A549 (cell line): ENCODE measurements at regions not wholly inside any gene's neighbourhood (a gene's known extent, or its start where the extent isn't known, plus 50 kb on each side); places are given as distances from the start of the nearest gene placed in this dataset.

Experiments
- ATAC-seq, 2 experiments: fragments of 200-7000 bp in 1 of 2; fragments of >200 bp in 1 of 2; cut with Nextera tagmentation in 1 of 2; cut with Tn5 transposase in 1 of 2; 3 replicates each; pipeline versions ENCODE4 v1.8.0 to v1.9.1; 2018 to 2020; ENCODE audit warnings: mild to moderate bottlenecking in 1 of 2, moderate library complexity in 1 of 2
- CTCF ChIA-PET: fragments of 300-600 bp; sonication (Branson Sonifier 250); formaldehyde crosslinking; extraction: SDS; loops from one replicate; lab custom pipeline; 2021; ENCODE audit warnings: antibody characterized with exemption, inconsistent platforms; lab: Yijun Ruan, JAX
- POLR2A ChIA-PET: fragments of 350-600 bp; formaldehyde crosslinking; extraction: SDS; loops from one replicate; lab custom pipeline; 2021; ENCODE audit warnings: antibody characterized with exemption, inconsistent platforms; lab: Yijun Ruan, JAX
- DNase-seq, 2 experiments: peaks; one replicate each; pipeline versions ENCODE4 v3.0.0 to v3.0.0-alpha.2; 2011 to 2016; ENCODE audit warnings: low read depth in 1 of 2, low spot score in 1 of 2
- FAIRE-seq: peaks from 2 replicates; lab custom pipeline; 2011; peaks lifted over from hg19 to GRCh38; lab: Jason Lieb, UNC
- H3K27ac ChIP-seq, 2 experiments: fragments of >200 bp; sonication (Bioruptor Twin); formaldehyde crosslinking; 3 replicates each; pipeline ENCODE4 v1.5.1; 2016 to 2017
- H3K4me1 ChIP-seq: fragments of >200 bp; sonication (Bioruptor Twin); formaldehyde crosslinking; 3 replicates; pipeline ENCODE4 v1.6.1; 2016
- H3K4me2 ChIP-seq: fragments of >200 bp; sonication (Bioruptor Twin); formaldehyde crosslinking; 3 replicates; pipeline ENCODE4 v1.6.1; 2016
- H3K4me3 ChIP-seq: fragments of >200 bp; sonication (Bioruptor Twin); formaldehyde crosslinking; 3 replicates; pipeline ENCODE4 v1.5.1; 2016
- H3K9me3 ChIP-seq: fragments of >200 bp; sonication (Bioruptor Twin); formaldehyde crosslinking; 3 replicates; pipeline ENCODE4 v1.6.1; 2016
- CBX2 ChIP-seq: fragments of 200-600 bp; sonication (generic); IDR thresholded peaks from 2 replicates; pipeline ENCODE4 v1.6.1; 2016; ENCODE audit warnings: low read depth, mild to moderate bottlenecking, borderline replicate concordance
- EHF ChIP-seq: fragments of 250-450 bp; sonication (Bioruptor Pico); IDR thresholded peaks from 2 replicates; pipeline ENCODE4 v1.5.0; 2020; ENCODE audit warnings: mild to moderate bottlenecking
- EHMT2 ChIP-seq: fragments of 200-600 bp; sonication (generic); IDR thresholded peaks from 2 replicates; pipeline ENCODE4 v1.6.1; 2016; ENCODE audit warnings: antibody characterized with exemption, low read depth, mild to moderate bottlenecking, moderate library complexity
- ESRRA ChIP-seq: fragments of 150-350 bp; IDR thresholded peaks from 2 replicates; pipeline ENCODE4 v1.6.1; 2014; ENCODE audit warnings: mild to moderate bottlenecking, low read length, borderline replicate concordance
- FOSB ChIP-seq: fragments of 250-450 bp; sonication (Bioruptor Pico); IDR thresholded peaks from 2 replicates; pipeline ENCODE4 v1.5.0; 2020; ENCODE audit warnings: mild to moderate bottlenecking, moderate library complexity
- FOSL2 ChIP-seq, 2 experiments: fragments of 450-650 bp in 1 of 2; fragments of >200 bp in 1 of 2; sonication (Bioruptor Twin) in 1 of 2; formaldehyde crosslinking; IDR thresholded peaks; 2 replicates each; pipeline versions ENCODE4 v1.5.0 to v1.6.1; 2016 to 2020; ENCODE audit warnings: mild to moderate bottlenecking in 1 of 2, moderate library complexity in 1 of 2
- GATA3 ChIP-seq: IDR thresholded peaks from 2 replicates; pipeline ENCODE4 v1.6.1; 2012; ENCODE audit warnings: borderline replicate concordance
- HEYL ChIP-seq: fragments of 250-450 bp; sonication (Bioruptor Pico); IDR thresholded peaks from 2 replicates; pipeline ENCODE4 v1.8.0; 2021; ENCODE audit warnings: mild to moderate bottlenecking, moderate library complexity
- HOXB13 ChIP-seq: fragments of 250-450 bp; sonication (Bioruptor Pico); IDR thresholded peaks from 2 replicates; pipeline ENCODE4 v1.5.0; 2020; ENCODE audit warnings: low read depth, mild to moderate bottlenecking, moderate library complexity
- HOXB5 ChIP-seq: fragments of 250-450 bp; sonication (Bioruptor Pico); IDR thresholded peaks from 2 replicates; pipeline ENCODE4 v1.5.0; 2020; ENCODE audit warnings: mild to moderate bottlenecking, moderate library complexity
- JUNB ChIP-seq: fragments of >200 bp; sonication (Bioruptor Twin); formaldehyde crosslinking; IDR thresholded peaks from 2 replicates; pipeline ENCODE4 v1.6.1; 2016
- KDM5A ChIP-seq: fragments of 200-600 bp; sonication (generic); IDR thresholded peaks from 2 replicates; pipeline ENCODE4 v1.6.1; 2016; ENCODE audit warnings: antibody characterized with exemption, mild to moderate bottlenecking
- MAFK ChIP-seq: fragments of 450-650 bp; IDR thresholded peaks from 2 replicates; pipeline ENCODE4 v1.6.1; 2014; ENCODE audit not compliant: partially characterized antibody
- MAZ ChIP-seq: fragments of 150-350 bp; IDR thresholded peaks from 2 replicates; pipeline ENCODE4 v1.6.1; 2014; ENCODE audit warnings: antibody characterized with exemption, low read depth, low read length, borderline replicate concordance
- MYC ChIP-seq: IDR thresholded peaks from 2 replicates; pipeline ENCODE4 v1.6.1; 2012; ENCODE audit warnings: mild to moderate bottlenecking, inconsistent platforms, low read length, improper control_type of control experiment, borderline replicate concordance
- NFE2L2 ChIP-seq: fragments of 150-350 bp; conservative IDR thresholded peaks from 2 replicates; pipeline ENCODE4 v1.6.1; 2014; ENCODE audit warnings: low read length
- NR3C1 ChIP-seq: fragments of >200 bp; sonication (Bioruptor Twin); formaldehyde crosslinking; IDR thresholded peaks from 3 replicates; pipeline ENCODE4 v1.6.1; 2017
- RNF2 ChIP-seq: fragments of 200-600 bp; sonication (generic); IDR thresholded peaks from 2 replicates; pipeline ENCODE4 v1.6.1; 2016; ENCODE audit warnings: low read depth, mild to moderate bottlenecking, antibody characterized with exemption, moderate library complexity, borderline replicate concordance
- SREBF2 ChIP-seq: fragments of 450-650 bp; IDR thresholded peaks from 2 replicates; pipeline ENCODE4 v1.6.1; 2014; ENCODE audit warnings: mild to moderate bottlenecking, moderate library complexity
- TFCP2L1 ChIP-seq: fragments of 250-450 bp; sonication (Bioruptor Pico); IDR thresholded peaks from 2 replicates; pipeline ENCODE4 v1.5.0; 2021; ENCODE audit warnings: mild to moderate bottlenecking
- TP53 ChIP-seq: fragments of 250-450 bp; sonication (Bioruptor Pico); IDR thresholded peaks from 2 replicates; pipeline ENCODE4 v1.5.0; 2021; ENCODE audit warnings: mild to moderate bottlenecking, moderate library complexity
- ZFP36 ChIP-seq: fragments of 450-650 bp; IDR thresholded peaks from 2 replicates; pipeline ENCODE4 v1.6.1; 2014; ENCODE audit warnings: borderline replicate concordance; ENCODE audit not compliant: partially characterized antibody
- whole genome bisulfite sequencing: methylation state at CpG from one replicate; pipeline ENCODE4 v1.1.6; 2017; ENCODE audit errors: missing lambda C conversion rate; 5-methylcytosine and 5-hydroxymethylcytosine counted together
- TF ChIP-seq, protein P1 (sequence below): fragments of 250-450 bp; sonication (Bioruptor Pico); IDR thresholded peaks from 2 replicates; pipeline ENCODE4 v1.5.0; 2021; ENCODE audit warnings: mild to moderate bottlenecking, moderate library complexity, borderline replicate concordance
- TF ChIP-seq, protein P2 (sequence below): fragments of >200 bp; sonication (Bioruptor Twin); formaldehyde crosslinking; IDR thresholded peaks from 3 replicates; pipeline ENCODE4 v1.6.1; 2016
- TF ChIP-seq, protein P3 (sequence below): fragments of >200 bp; sonication (Bioruptor Twin); formaldehyde crosslinking; IDR thresholded peaks from 3 replicates; pipeline ENCODE4 v1.5.1; 2016
- TF ChIP-seq, protein P4 (sequence below): fragments of 150-350 bp; IDR thresholded peaks from 2 replicates; pipeline ENCODE4 v1.6.1; 2014; ENCODE audit warnings: low read depth, mild to moderate bottlenecking, low read length

DNA sequence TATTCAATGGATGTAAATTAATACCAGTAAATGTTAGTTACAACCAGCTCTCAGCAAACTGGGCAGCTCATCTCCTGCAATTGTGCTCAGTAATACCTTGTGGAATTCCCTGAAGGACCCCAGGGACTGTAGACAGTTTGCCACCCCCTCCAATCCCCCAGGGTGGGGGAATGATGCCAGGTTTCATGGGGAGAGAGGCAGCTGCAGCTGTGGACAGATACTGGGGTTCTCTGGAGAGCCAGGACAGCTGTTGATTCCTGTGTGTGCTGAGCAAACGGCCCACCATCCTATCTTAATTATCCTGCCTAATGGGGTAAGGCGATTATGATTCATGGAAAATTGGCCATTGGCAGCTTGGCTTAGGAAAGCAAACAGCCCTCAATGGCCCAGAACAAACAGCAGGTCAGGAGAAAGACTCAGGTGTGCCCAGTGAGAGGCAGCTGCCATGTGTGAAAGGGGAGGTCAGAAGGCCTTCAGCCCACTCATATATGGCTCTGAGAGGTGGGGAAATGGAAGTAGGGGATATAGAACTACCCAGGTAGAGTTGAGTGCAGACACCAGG, 148.9 kb upstream of the CTTNBP2NL start:
- H3K4me1 ChIP-seq: peaks cover 9% of the 10 kb centered on the region; the same call in 2 of the 3 replicates
- POLR2A ChIA-PET: no interaction called here
- CTCF ChIA-PET: no interaction called here
- TF ChIP-seq EHF (CRISPR knock-in tag): no peak
- no peak for TF ChIP-seq NFE2L2
- no peak for TF ChIP-seq KDM5A
- no peak for TF ChIP-seq SREBF2
- no peak for TF ChIP-seq ESRRA
- TF ChIP-seq FOSL2 (IDR thresholded peaks at IDR 0.05): no peak
- no peak for TF ChIP-seq FOSL2 (CRISPR knock-in tag; IDR thresholded peaks at IDR 0.05)
- no peak for TF ChIP-seq EHMT2
- TF ChIP-seq MYC: no peak
- TF ChIP-seq, protein P1, sequence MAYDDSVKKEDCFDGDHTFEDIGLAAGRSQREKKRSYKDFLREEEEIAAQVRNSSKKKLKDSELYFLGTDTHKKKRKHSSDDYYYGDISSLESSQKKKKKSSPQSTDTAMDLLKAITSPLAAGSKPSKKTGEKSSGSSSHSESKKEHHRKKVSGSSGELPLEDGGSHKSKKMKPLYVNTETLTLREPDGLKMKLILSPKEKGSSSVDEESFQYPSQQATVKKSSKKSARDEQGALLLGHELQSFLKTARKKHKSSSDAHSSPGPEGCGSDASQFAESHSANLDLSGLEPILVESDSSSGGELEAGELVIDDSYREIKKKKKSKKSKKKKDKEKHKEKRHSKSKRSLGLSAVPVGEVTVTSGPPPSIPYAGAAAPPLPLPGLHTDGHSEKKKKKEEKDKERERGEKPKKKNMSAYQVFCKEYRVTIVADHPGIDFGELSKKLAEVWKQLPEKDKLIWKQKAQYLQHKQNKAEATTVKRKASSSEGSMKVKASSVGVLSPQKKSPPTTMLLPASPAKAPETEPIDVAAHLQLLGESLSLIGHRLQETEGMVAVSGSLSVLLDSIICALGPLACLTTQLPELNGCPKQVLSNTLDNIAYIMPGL (CRISPR knock-in tag): no peak
- TF ChIP-seq, protein P2, sequence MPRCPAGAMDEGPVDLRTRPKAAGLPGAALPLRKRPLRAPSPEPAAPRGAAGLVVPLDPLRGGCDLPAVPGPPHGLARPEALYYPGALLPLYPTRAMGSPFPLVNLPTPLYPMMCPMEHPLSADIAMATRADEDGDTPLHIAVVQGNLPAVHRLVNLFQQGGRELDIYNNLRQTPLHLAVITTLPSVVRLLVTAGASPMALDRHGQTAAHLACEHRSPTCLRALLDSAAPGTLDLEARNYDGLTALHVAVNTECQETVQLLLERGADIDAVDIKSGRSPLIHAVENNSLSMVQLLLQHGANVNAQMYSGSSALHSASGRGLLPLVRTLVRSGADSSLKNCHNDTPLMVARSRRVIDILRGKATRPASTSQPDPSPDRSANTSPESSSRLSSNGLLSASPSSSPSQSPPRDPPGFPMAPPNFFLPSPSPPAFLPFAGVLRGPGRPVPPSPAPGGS: no peak
- TF ChIP-seq HOXB5 (CRISPR knock-in tag): no peak
- TF ChIP-seq MAZ: no peak
- TF ChIP-seq GATA3: no peak
- TF ChIP-seq NR3C1: no peak
- TF ChIP-seq ZFP36: no peak
- no peak for TF ChIP-seq CBX2
- TF ChIP-seq HEYL: no peak
- TF ChIP-seq TFCP2L1 (CRISPR knock-in tag): no peak
- TF ChIP-seq, all 56 proteins: peak for 0
- Histone ChIP-seq H3K27ac (no peak overlapping the region), H3K9me3 (no peaks in the 10 kb centered on the region), H3K4me3 (no peak overlapping the region), H3K4me2 (no peak overlapping the region)
- FAIRE-seq (no peak), ATAC-seq (no peak), DNase-seq (no peak)
- WGBS: 20% methylated on average over 2 of the region's 2 CpGs

DNA sequence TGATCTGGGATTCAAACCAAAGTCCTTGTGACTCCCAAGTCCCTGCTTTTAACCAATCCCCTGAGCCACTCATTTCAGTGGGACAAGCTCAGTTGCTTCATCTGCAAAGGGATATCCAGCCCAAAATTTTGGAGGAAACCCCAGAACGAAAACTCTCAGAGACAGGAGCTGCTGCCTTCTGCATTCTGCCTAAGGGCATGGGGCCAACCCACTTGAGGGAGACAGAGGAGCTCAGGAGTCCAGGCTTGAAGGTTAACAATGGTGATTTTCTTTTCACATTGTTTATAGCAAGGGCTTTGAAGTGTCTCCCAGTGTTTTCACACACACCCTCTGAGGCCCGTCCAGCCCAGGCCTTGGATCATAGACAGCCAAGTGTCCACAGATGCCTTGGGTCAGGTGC, 148.1 kb upstream of the CTTNBP2NL start:
- H3K4me3 ChIP-seq: no peak overlapping the region
- FAIRE-seq (no peak), DNase-seq (no peak), ATAC-seq (no peak)
- H3K9me3 ChIP-seq: no peaks in the 10 kb centered on the region
- CTCF ChIA-PET: interaction anchor here (0.7 kb wide), 1 partner anchor 11 kb away, joined by 4 read pairs; no protein-coding TSS in a partner anchor
- TF ChIP-seq JUNB (no peak), TP53 (CRISPR knock-in tag) (no peak), ESRRA (no peak), SREBF2 (no peak), RNF2 (no peak), HOXB13 (CRISPR knock-in tag) (no peak), FOSB (CRISPR knock-in tag) (no peak), NR3C1 (no peak), MAFK (no peak)
- TF ChIP-seq, protein P2: no peak
- TF ChIP-seq, protein P3, sequence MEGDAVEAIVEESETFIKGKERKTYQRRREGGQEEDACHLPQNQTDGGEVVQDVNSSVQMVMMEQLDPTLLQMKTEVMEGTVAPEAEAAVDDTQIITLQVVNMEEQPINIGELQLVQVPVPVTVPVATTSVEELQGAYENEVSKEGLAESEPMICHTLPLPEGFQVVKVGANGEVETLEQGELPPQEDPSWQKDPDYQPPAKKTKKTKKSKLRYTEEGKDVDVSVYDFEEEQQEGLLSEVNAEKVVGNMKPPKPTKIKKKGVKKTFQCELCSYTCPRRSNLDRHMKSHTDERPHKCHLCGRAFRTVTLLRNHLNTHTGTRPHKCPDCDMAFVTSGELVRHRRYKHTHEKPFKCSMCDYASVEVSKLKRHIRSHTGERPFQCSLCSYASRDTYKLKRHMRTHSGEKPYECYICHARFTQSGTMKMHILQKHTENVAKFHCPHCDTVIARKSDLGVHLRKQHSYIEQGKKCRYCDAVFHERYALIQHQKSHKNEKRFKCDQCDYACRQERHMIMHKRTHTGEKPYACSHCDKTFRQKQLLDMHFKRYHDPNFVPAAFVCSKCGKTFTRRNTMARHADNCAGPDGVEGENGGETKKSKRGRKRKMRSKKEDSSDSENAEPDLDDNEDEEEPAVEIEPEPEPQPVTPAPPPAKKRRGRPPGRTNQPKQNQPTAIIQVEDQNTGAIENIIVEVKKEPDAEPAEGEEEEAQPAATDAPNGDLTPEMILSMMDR: no peak
- TF ChIP-seq, protein P4, sequence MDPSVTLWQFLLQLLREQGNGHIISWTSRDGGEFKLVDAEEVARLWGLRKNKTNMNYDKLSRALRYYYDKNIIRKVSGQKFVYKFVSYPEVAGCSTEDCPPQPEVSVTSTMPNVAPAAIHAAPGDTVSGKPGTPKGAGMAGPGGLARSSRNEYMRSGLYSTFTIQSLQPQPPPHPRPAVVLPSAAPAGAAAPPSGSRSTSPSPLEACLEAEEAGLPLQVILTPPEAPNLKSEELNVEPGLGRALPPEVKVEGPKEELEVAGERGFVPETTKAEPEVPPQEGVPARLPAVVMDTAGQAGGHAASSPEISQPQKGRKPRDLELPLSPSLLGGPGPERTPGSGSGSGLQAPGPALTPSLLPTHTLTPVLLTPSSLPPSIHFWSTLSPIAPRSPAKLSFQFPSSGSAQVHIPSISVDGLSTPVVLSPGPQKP: no peak
- H3K4me1 ChIP-seq: peaks cover 11% of the 10 kb centered on the region; the same call in 2 of the 3 replicates
- no peak overlapping the region for H3K4me2 ChIP-seq
- H3K27ac ChIP-seq: no peak overlapping the region
- 33% methylated on average over 2 of the region's 2 CpGs for WGBS
- POLR2A ChIA-PET: no interaction called here
